ENCODE measurements at regions not wholly inside any gene's neighbourhood (a gene's known extent, or its start where the extent isn't known, plus 50 kb on each side); places are given as distances from the start of the nearest gene placed in this dataset.

GRCh38 chr6:96450082-96450769 is 71.4 kb upstream of the UFL1 start (continued):
- TF ChIP-seq ETS1 (IDR thresholded peaks at IDR 0.05) (no peak), CREB1 (CRISPR knock-in tag; IDR thresholded peaks at IDR 0.05; ENCODE audit: low read depth) (no peak), EZH2 (IDR thresholded peaks at IDR 0.05; ENCODE audit: low read depth, unreplicated experiment) (no peak)

GRCh38 chr6:96450770-96451130 is 70.9 kb upstream of the UFL1 start:
- no peak overlapping the region for H3K4me2 ChIP-seq
- H3K4me1 ChIP-seq (ENCODE audit: insufficient read depth): no peaks in the 10 kb centered on the region
- no peak for DNase-seq (ENCODE audit: low spot score)
- no peak for ATAC-seq
- H3K27me3 Mint-ChIP-seq (ENCODE audit: insufficient read depth, low read depth, poor library complexity): no peaks in the 10 kb centered on the region
- H3K4me1 Mint-ChIP-seq: 0 out of 3 replicates have a peak, but pooled peaks cover 3% of the 10 kb centered on the region
- H4K20me1 ChIP-seq (replicated peaks; ENCODE audit: insufficient read depth): no peaks in the 10 kb centered on the region
- H3K36me3 ChIP-seq (ENCODE audit: insufficient read depth): no peaks in the 10 kb centered on the region
- H3K4me3 ChIP-seq: no peak overlapping the region
- no peak overlapping the region for H3K4me3 Mint-ChIP-seq
- H3F3A ChIP-seq (replicated peaks; ENCODE audit: low read depth): no peaks in the 10 kb centered on the region
- H2AFZ ChIP-seq: no peak overlapping the region
- H3K9me2 ChIP-seq (ENCODE audit: insufficient read depth): peaks cover 2% of the 10 kb centered on the region; the same call in 1 of the 2 replicates
- H3K27ac ChIP-seq (ENCODE audit: low read depth): no peak overlapping the region
- peaks cover 2% of the 10 kb centered on the region; the same call in 1 of the 3 replicates for H3K36me3 Mint-ChIP-seq (ENCODE audit: low read depth)
- no peaks in the 10 kb centered on the region for H3K79me2 ChIP-seq (replicated peaks; ENCODE audit: insufficient read depth)
- peaks cover 6% of the 10 kb centered on the region; the same call in 1 of the 3 replicates for H3K9me3 Mint-ChIP-seq
- H3K27ac Mint-ChIP-seq: no peak overlapping the region
- no peaks in the 10 kb centered on the region for H3K27me3 ChIP-seq (ENCODE audit: insufficient read depth)
- TF ChIP-seq REST (IDR thresholded peaks at IDR 0.05; ENCODE audit: unreplicated experiment) (no peak), JUNB (IDR thresholded peaks at IDR 0.05; ENCODE audit: unreplicated experiment) (no peak), STAT1 (IDR thresholded peaks at IDR 0.05; ENCODE audit: unreplicated experiment) (no peak), ETS1 (IDR thresholded peaks at IDR 0.05) (no peak), ZNF331 (CRISPR knock-in tag; IDR thresholded peaks at IDR 0.05; ENCODE audit: low read depth) (no peak), CTCF (conservative IDR thresholded peaks at IDR 0.05; ENCODE audit: low read depth in 2 of 2) (no peak), POLR2AphosphoS5 (IDR thresholded peaks at IDR 0.05; ENCODE audit: low read depth) (no peak), ZNF462 (CRISPR knock-in tag; IDR thresholded peaks at IDR 0.05) (no peak), ZNF114 (CRISPR knock-in tag; IDR thresholded peaks at IDR 0.05) (no peak)

Measured in GM23338 (cell line).